Retinal pigment epithelial cell (primary cell): ENCODE measurements at regions not wholly inside any gene's neighbourhood (a gene's known extent, or its start where the extent isn't known, plus 50 kb on each side); places are given as distances from the start of the nearest gene placed in this dataset.
"Not testable (repeated sequence)": the region's sequence is repeated elsewhere in the genome, so short reads cannot be mapped to it uniquely, and the experiment has no call there.

Experiments used
- DNase-seq: peaks from one replicate; pipeline ENCODE4 v3.0.0-alpha.2; 2010; ENCODE audit warnings: low read depth
- H3K4me3 ChIP-seq: 2 replicates; pipeline ENCODE4 v1.5.1; 2011; ENCODE audit warnings: mild to moderate bottlenecking, low read length, control low read depth, moderate library complexity
- CTCF ChIP-seq: conservative IDR thresholded peaks from 2 replicates; pipeline ENCODE4 v1.5.1; 2011; ENCODE audit warnings: low read depth, low read length, control low read depth, inconsistent platforms

GRCh38 chr3:170808041-170808440 lies 62.0 kb downstream of the RPL22L1 start:
- no peak for DNase-seq
- H3K4me3 ChIP-seq, result no peak overlapping the region
- TF ChIP-seq CTCF, result no peak

- no peak for DNase-seq
- no peak for TF ChIP-seq CTCF
- H3K4me3 ChIP-seq, result no peak overlapping the region
Measured at GRCh38 chr3:170806676-170807075, 63.3 kb downstream of the RPL22L1 start.

DNA sequence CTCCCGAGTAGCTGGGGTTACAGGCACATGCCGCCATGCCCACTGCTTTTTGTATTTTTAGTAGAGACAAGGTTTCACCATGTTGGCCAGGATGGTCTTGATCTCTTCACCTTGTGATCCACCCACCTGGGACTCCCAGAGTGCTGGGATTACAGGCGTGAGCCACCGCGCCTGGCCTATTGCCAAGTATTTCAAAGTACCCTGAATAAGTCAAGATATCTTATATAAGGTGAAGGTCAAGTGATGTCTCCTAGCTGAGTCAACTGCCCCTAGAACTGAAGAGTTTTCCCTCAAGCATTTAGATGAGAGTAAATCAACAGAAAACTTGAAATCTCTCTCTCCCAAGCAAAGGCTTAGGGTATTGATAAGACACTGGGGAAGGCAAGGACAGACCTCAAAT lies 63.9 kb downstream of the RPL22L1 start:
- no peak overlapping the region for H3K4me3 ChIP-seq
- DNase-seq, result no peak
- TF ChIP-seq CTCF, result no peak

- DNase-seq, H3K4me3 ChIP-seq: not testable (repeated sequence)
Measured at GRCh38 chr3:170805296-170805695, 64.7 kb downstream of the RPL22L1 start.

DNA sequence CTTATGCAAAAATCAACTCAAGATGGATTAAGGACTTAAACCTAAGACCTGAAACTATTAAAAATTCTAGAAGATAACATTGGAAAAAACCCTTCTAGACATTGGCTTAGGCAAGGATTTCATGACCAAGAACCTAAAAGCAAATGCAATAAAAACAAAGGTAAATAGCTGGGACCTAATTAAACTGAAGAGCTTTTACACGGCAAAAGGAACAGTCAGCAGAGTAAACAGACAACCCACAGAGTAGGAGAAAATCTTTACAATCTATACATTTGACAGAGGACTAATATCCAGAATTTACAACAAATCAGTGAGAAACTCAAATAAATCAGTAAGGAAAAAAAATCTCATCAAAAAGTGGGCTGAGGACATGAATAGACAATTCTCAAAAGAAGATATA lies 65.4 kb downstream of the RPL22L1 start:
- DNase-seq, H3K4me3 ChIP-seq: not testable (repeated sequence)

DNA sequence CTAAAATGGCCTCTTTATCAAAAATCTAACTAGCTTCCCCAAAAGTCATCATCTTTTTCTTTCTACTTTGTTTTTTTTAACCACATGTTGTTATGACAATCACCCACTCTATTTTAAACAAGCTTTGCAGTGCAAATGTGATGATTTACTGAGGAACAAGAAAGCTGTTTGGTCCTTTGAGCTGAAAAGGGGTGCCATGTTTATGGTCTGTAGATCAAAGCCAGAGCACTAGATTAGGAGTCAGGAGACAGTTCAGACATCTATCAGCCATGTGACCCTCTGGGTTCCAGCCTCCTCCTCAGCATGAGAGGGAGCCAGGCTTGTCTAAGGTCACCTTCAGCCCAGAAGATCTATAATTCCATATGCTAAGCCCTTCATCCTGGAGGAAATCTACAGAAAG lies 65.9 kb downstream of the RPL22L1 start:
- no peak overlapping the region for H3K4me3 ChIP-seq
- DNase-seq, result no peak
- no peak for TF ChIP-seq CTCF

DNA sequence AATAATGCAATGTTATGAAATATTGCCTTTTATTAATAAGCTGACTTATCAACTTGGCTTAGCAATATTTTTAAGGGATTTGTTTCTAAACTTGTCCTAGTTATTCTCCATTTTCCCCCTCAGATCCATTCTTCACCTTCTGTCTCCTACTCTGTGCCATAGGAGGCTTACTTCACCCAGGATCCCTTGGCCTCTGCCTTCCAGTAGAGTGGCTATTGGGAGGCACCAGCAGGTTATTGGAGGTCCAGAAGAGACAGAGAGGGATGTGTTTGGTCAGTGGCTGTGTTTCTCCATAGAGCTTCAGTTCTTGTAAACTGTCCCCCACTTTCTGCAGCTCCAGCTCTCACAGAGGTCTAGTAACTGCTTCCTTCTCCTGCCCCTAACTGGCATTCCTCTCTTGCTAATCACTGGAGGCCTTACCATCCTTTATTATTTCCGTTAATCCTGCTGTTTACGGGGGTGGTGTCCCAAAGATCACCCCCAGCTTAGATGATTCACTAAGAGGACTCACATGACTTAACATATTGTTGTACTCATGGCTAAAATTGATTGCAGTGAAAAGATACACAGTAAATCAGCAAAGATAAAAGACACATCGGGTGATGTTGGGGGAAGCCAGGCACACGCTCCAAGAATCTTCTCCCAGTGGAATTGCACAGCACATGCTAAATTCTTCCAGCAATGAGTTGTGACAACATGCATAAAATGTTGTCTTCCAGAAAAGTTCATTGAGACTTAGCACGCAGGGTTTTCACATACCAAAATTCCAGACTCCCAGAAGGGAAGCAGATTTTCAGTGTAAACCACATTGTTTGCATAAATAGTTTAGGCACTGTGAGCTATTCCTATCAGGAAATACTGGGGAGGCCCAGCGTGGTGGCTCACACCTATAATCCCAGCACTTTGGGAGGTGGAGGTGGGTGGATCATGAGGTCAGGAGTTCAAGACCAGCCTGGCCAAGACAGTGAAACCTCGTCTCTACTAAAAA lies 67.5 kb downstream of the RPL22L1 start:
- TF ChIP-seq CTCF, result no peak
- H3K4me3 ChIP-seq, result no peak overlapping the region
- DNase-seq, result peak; percentile 88

DNA sequence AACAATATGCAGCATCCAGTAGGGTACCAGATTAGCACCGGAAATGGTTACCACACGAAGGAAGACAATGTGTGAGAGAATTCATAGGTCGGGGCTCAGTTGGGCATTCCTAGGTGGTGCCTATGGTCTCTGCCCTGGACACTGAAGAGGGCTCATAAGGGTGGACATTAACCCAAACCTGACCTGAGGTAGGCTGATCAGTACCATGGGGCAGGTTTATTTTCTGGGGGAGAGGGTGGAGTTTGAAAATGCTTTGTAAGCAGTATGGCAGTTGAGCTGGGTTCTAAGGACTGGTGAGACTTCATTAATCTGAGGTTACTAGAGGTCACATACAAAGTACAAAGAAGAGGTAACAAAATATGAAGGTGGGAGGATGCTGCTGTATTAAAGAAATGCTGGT lies 68.4 kb downstream of the RPL22L1 start:
- no peak for DNase-seq
- H3K4me3 ChIP-seq, result no peak overlapping the region

GRCh38 chr3:170800275-170800674 lies 69.7 kb downstream of the RPL22L1 start:
- DNase-seq, H3K4me3 ChIP-seq: not testable (repeated sequence)

More for the DNA sequence above, 68.4 kb downstream of the RPL22L1 start:
- TF ChIP-seq CTCF, result no peak
